Ectodermal cell (in vitro differentiated cells): ENCODE measurements at regions not wholly inside any gene's neighbourhood (a gene's known extent, or its start where the extent isn't known, plus 50 kb on each side); places are given as distances from the start of the nearest gene placed in this dataset.

Experiments
- H3K27ac ChIP-seq: 2 replicates; pipeline ENCODE4 v1.7.0; 2013; ENCODE audit warnings: mild to moderate bottlenecking, low read depth, low read length; ENCODE audit not compliant: insufficient read depth, poor library complexity, severe bottlenecking
- H3K27me3 ChIP-seq: 2 replicates; pipeline ENCODE4 v1.7.0; 2013; ENCODE audit warnings: mild to moderate bottlenecking, low read length; ENCODE audit not compliant: insufficient read depth, control insufficient read depth, poor library complexity, severe bottlenecking
- H3K36me3 ChIP-seq: one replicate; pipeline ENCODE4 v1.7.0; 2013; ENCODE audit warnings: low read length; ENCODE audit not compliant: control insufficient read depth, insufficient read depth
- H3K4me1 ChIP-seq: one replicate; pipeline ENCODE4 v1.7.0; 2013; ENCODE audit warnings: low read length; ENCODE audit not compliant: control insufficient read depth, insufficient read depth
- H3K4me3 ChIP-seq: 2 replicates; pipeline ENCODE4 v1.7.0; 2013; ENCODE audit warnings: low read depth, low read length, control low read depth; ENCODE audit not compliant: insufficient read depth
- H3K9me3 ChIP-seq: 2 replicates; pipeline ENCODE4 v1.7.0; 2013; ENCODE audit warnings: mild to moderate bottlenecking, low read length, moderate library complexity; ENCODE audit not compliant: control insufficient read depth
- WGBS, 2 experiments: methylation state at CpG; one replicate each; pipeline ENCODE4 v1.1.7; 2013; ENCODE audit warnings: missing lambda C conversion rate in 2 of 2; 5-methylcytosine and 5-hydroxymethylcytosine counted together

GRCh38 chr15:62942428-62942827 lies 100.1 kb upstream of the TPM1 start:
- 95 to 96% methylated on average over 9 of the region's 9 CpGs for WGBS, 2 experiments
- H3K27me3 ChIP-seq: no peaks in the 10 kb centered on the region
- H3K36me3 ChIP-seq: no peaks in the 10 kb centered on the region
- no peak overlapping the region for H3K27ac ChIP-seq
- H3K9me3 ChIP-seq: no peaks in the 10 kb centered on the region
- H3K4me1 ChIP-seq: no peaks in the 10 kb centered on the region
- no peak overlapping the region for H3K4me3 ChIP-seq

GRCh38 chr15:62945063-62945462 lies 97.5 kb upstream of the TPM1 start:
- no peaks in the 10 kb centered on the region for H3K4me1 ChIP-seq
- 92 to 93% methylated on average over 2 of the region's 2 CpGs for WGBS, 2 experiments
- no peaks in the 10 kb centered on the region for H3K27me3 ChIP-seq
- H3K36me3 ChIP-seq: no peaks in the 10 kb centered on the region
- no peak overlapping the region for H3K4me3 ChIP-seq
- no peaks in the 10 kb centered on the region for H3K9me3 ChIP-seq
- H3K27ac ChIP-seq: no peak overlapping the region

GRCh38 chr15:62945760-62946159 lies 96.8 kb upstream of the TPM1 start:
- no peaks in the 10 kb centered on the region for H3K9me3 ChIP-seq
- no peaks in the 10 kb centered on the region for H3K36me3 ChIP-seq
- H3K4me3 ChIP-seq: no peak overlapping the region
- H3K27ac ChIP-seq: no peak overlapping the region
- 87 to 97% methylated on average over 4 of the region's 4 CpGs for WGBS, 2 experiments
- no peaks in the 10 kb centered on the region for H3K4me1 ChIP-seq
- H3K27me3 ChIP-seq: no peaks in the 10 kb centered on the region

GRCh38 chr15:62946940-62947339 lies 95.6 kb upstream of the TPM1 start:
- no peaks in the 10 kb centered on the region for H3K27me3 ChIP-seq
- no peaks in the 10 kb centered on the region for H3K4me1 ChIP-seq
- no peaks in the 10 kb centered on the region for H3K9me3 ChIP-seq
- H3K36me3 ChIP-seq: no peaks in the 10 kb centered on the region
- no peak overlapping the region for H3K27ac ChIP-seq
- H3K4me3 ChIP-seq: no peak overlapping the region
- WGBS, 2 experiments: 89 to 97% methylated on average over 2 of the region's 2 CpGs

- Histone ChIP-seq H3K27me3 (no peaks in the 10 kb centered on the region), H3K4me1 (no peaks in the 10 kb centered on the region), H3K9me3 (no peaks in the 10 kb centered on the region), H3K36me3 (no peaks in the 10 kb centered on the region), H3K27ac (no peak overlapping the region), H3K4me3 (no peak overlapping the region)
- WGBS, 2 experiments: 97% methylated on average over 5 of the region's 5 CpGs
Measured at GRCh38 chr15:62950462-62950931, 92.0 kb upstream of the TPM1 start.

- Histone ChIP-seq H3K9me3 (no peaks in the 10 kb centered on the region), H3K4me1 (no peaks in the 10 kb centered on the region), H3K27me3 (no peaks in the 10 kb centered on the region), H3K36me3 (no peaks in the 10 kb centered on the region), H3K27ac (no peak overlapping the region), H3K4me3 (no peak overlapping the region)
- 92 to 93% methylated on average over 4 to 5 of the region's 5 CpGs for WGBS, 2 experiments
Measured at GRCh38 chr15:62951481-62951880, 91.1 kb upstream of the TPM1 start.

GRCh38 chr15:62953021-62953420 lies 89.5 kb upstream of the TPM1 start:
- no peaks in the 10 kb centered on the region for H3K9me3 ChIP-seq
- H3K36me3 ChIP-seq: no peaks in the 10 kb centered on the region
- WGBS, 2 experiments: 91% methylated on average over 29 of the region's 29 CpGs
- H3K27me3 ChIP-seq: no peaks in the 10 kb centered on the region
- no peak overlapping the region for H3K27ac ChIP-seq
- H3K4me1 ChIP-seq: no peaks in the 10 kb centered on the region
- no peak overlapping the region for H3K4me3 ChIP-seq

GRCh38 chr15:62953496-62954045 lies 89.0 kb upstream of the TPM1 start:
- H3K4me3 ChIP-seq: no peak overlapping the region

GRCh38 chr15:62957130-62957529 lies 85.4 kb upstream of the TPM1 start:
- Histone ChIP-seq H3K27me3 (no peaks in the 10 kb centered on the region), H3K36me3 (no peaks in the 10 kb centered on the region), H3K27ac (no peak overlapping the region), H3K9me3 (no peaks in the 10 kb centered on the region), H3K4me3 (no peak overlapping the region), H3K4me1 (no peaks in the 10 kb centered on the region)
- WGBS, 2 experiments: 88 to 89% methylated on average over 6 of the region's 6 CpGs

More at GRCh38 chr15:62953496-62954045, 89.0 kb upstream of the TPM1 start:
- Histone ChIP-seq H3K4me1 (no peaks in the 10 kb centered on the region), H3K27me3 (no peaks in the 10 kb centered on the region), H3K36me3 (no peaks in the 10 kb centered on the region), H3K9me3 (no peaks in the 10 kb centered on the region), H3K27ac (no peak overlapping the region)
- WGBS, 2 experiments: 97% methylated on average over 24 of the region's 24 CpGs

GRCh38 chr15:62958528-62959363 lies 83.8 kb upstream of the TPM1 start:
- H3K4me1 ChIP-seq: no peaks in the 10 kb centered on the region
- H3K27ac ChIP-seq: no peak overlapping the region
- 83% methylated on average over 7 of the region's 7 CpGs for WGBS, 2 experiments
- no peaks in the 10 kb centered on the region for H3K9me3 ChIP-seq
- H3K27me3 ChIP-seq: no peaks in the 10 kb centered on the region
- no peak overlapping the region for H3K4me3 ChIP-seq
- H3K36me3 ChIP-seq: no peaks in the 10 kb centered on the region
